IMR-90 (cell line): ENCODE measurements at regions not wholly inside any gene's neighbourhood (a gene's known extent, or its start where the extent isn't known, plus 50 kb on each side); places are given as distances from the start of the nearest gene placed in this dataset.

ENCODE experiments used
- ATAC-seq: fragments of 200-7000 bp; cut with Tn5 transposase; 2 replicates; pipeline ENCODE4 v1.9.1; 2020; ENCODE audit warnings: low read depth, mild to moderate bottlenecking, moderate library complexity
- BruUV-seq: library from RNA; stranded (reverse); fragments of 400-500 nt; replicated peaks from 2 replicates; lab custom pipeline; 2021; lab: Mats Ljungman, UMichigan
- CTCF ChIA-PET: fragments of 300-600 bp; formaldehyde crosslinking; extraction: SDS; loops from one replicate; lab custom pipeline; 2021; ENCODE audit warnings: antibody characterized with exemption; lab: Yijun Ruan, JAX
- POLR2A ChIA-PET: fragments of 300-600 bp; sonication (Branson Sonifier 250); formaldehyde crosslinking; loops from one replicate; lab custom pipeline; 2022; ENCODE audit warnings: antibody characterized with exemption; ENCODE audit not compliant: unreplicated experiment; lab: Charles Lee
- DNase-seq: peaks from one replicate; pipeline ENCODE4 v3.0.0; 2013
- H2AFZ ChIP-seq: replicated peaks from 2 replicates; pipeline ENCODE3; 2013; ENCODE audit warnings: low read length, mild to moderate bottlenecking; ENCODE audit not compliant: poor library complexity
- H2AK5ac ChIP-seq: 2 replicates; pipeline ENCODE4 v1.6.1; 2013; ENCODE audit warnings: low read depth, low read length, inconsistent platforms
- H2AK9ac ChIP-seq: replicated peaks from 2 replicates; pipeline ENCODE3; 2013; ENCODE audit warnings: mild to moderate bottlenecking, low read depth, low read length, moderate library complexity; ENCODE audit not compliant: poor library complexity
- H2BK120ac ChIP-seq: 2 replicates; pipeline ENCODE4 v1.6.1; 2013; ENCODE audit warnings: low read depth, low read length, inconsistent platforms
- H2BK15ac ChIP-seq: 3 replicates; pipeline ENCODE4 v1.6.1; 2013; ENCODE audit warnings: low read depth, low read length, inconsistent platforms
- H2BK20ac ChIP-seq: 2 replicates; pipeline ENCODE4 v1.6.1; 2013; ENCODE audit warnings: low read depth, mild to moderate bottlenecking, inconsistent platforms, low read length, moderate library complexity
- H2BK5ac ChIP-seq: 2 replicates; pipeline ENCODE4 v1.6.1; 2013; ENCODE audit warnings: mild to moderate bottlenecking, low read depth, low read length, inconsistent platforms; ENCODE audit not compliant: poor library complexity, severe bottlenecking
- H3K14ac ChIP-seq: replicated peaks from 2 replicates; pipeline ENCODE4 v1.6.1; 2013; ENCODE audit warnings: low read depth, low read length, inconsistent platforms
- H3K18ac ChIP-seq: 2 replicates; pipeline ENCODE4 v1.6.1; 2013; ENCODE audit warnings: low read depth, low read length, control low read depth
- H3K23ac ChIP-seq: 2 replicates; pipeline ENCODE4 v1.6.1; 2013; ENCODE audit warnings: low read depth, low read length, inconsistent platforms
- H3K27ac ChIP-seq: 2 replicates; pipeline ENCODE4 v1.5.1; 2013; ENCODE audit warnings: mild to moderate bottlenecking, control low read depth, low read length; ENCODE audit not compliant: insufficient read depth
- H3K27me3 ChIP-seq: 2 replicates; pipeline ENCODE4 v1.6.1; 2013; ENCODE audit warnings: low read length; ENCODE audit not compliant: control insufficient read depth, insufficient read depth
- H3K36me3 ChIP-seq: 2 replicates; pipeline ENCODE4 v1.6.1; 2013; ENCODE audit warnings: low read length, mixed read lengths; ENCODE audit not compliant: control insufficient read depth, insufficient read depth
- H3K4ac ChIP-seq: 2 replicates; pipeline ENCODE4 v1.6.1; 2013; ENCODE audit warnings: low read depth, low read length, inconsistent platforms
- H3K4me1 ChIP-seq: 2 replicates; pipeline ENCODE4 v1.6.1; 2013; ENCODE audit warnings: low read length, mixed read lengths; ENCODE audit not compliant: control insufficient read depth, insufficient read depth
- H3K4me2 ChIP-seq: 2 replicates; pipeline ENCODE4 v1.6.1; 2013; ENCODE audit warnings: low read depth, mild to moderate bottlenecking, control low read depth, low read length, moderate library complexity
- H3K4me3 ChIP-seq: 2 replicates; pipeline ENCODE4 v1.5.1; 2013; ENCODE audit warnings: low read depth, mild to moderate bottlenecking, control low read depth, low read length, moderate library complexity; ENCODE audit not compliant: insufficient read depth
- H3K56ac ChIP-seq: 2 replicates; pipeline ENCODE4 v1.6.1; 2013; ENCODE audit warnings: low read length, inconsistent platforms; ENCODE audit not compliant: insufficient read depth; ENCODE audit errors: extremely low read depth
- H3K79me1 ChIP-seq, 2 experiments: 2 replicates each; pipeline ENCODE4 v1.6.1; 2013; ENCODE audit warnings: low read length in 2 of 2, inconsistent platforms in 1 of 2, low read depth in 1 of 2
- H3K9ac ChIP-seq: 2 replicates; pipeline ENCODE4 v1.6.1; 2013; ENCODE audit warnings: low read depth, low read length, control low read depth
- H3K9me1 ChIP-seq: 2 replicates; pipeline ENCODE4 v1.6.1; 2013; ENCODE audit warnings: low read length, inconsistent platforms; ENCODE audit not compliant: insufficient read depth
- H3K9me3 ChIP-seq: 2 replicates; pipeline ENCODE4 v1.6.1; 2013; ENCODE audit warnings: low read length; ENCODE audit not compliant: control insufficient read depth, insufficient read depth
- H4K20me1 ChIP-seq: 2 replicates; pipeline ENCODE4 v1.6.1; 2013; ENCODE audit warnings: low read length, inconsistent platforms; ENCODE audit not compliant: insufficient read depth
- H4K5ac ChIP-seq: 2 replicates; pipeline ENCODE4 v1.6.1; 2013; ENCODE audit warnings: mild to moderate bottlenecking, low read depth, low read length, control low read depth
- H4K8ac ChIP-seq, 2 experiments: 2 replicates each; pipeline ENCODE4 v1.6.1; 2013; ENCODE audit warnings: low read depth in 2 of 2, low read length in 2 of 2, control low read depth in 1 of 2, inconsistent platforms in 1 of 2
- H4K91ac ChIP-seq: 2 replicates; pipeline ENCODE4 v1.6.1; 2013; ENCODE audit warnings: low read depth, low read length, inconsistent platforms; ENCODE audit not compliant: insufficient read depth
- BHLHE40 ChIP-seq: fragments of 150-350 bp; IDR thresholded peaks from 2 replicates; pipeline ENCODE4 v1.6.1; 2016; ENCODE audit warnings: mild to moderate bottlenecking, low read depth, low read length
- CHD1 ChIP-seq: IDR thresholded peaks from 2 replicates; pipeline ENCODE4 v1.6.1; 2012; ENCODE audit warnings: low read depth, low read length, improper control_type of control experiment
- CTCF ChIP-seq: conservative IDR thresholded peaks from 2 replicates; pipeline ENCODE4 v1.5.1; 2012; ENCODE audit warnings: mild to moderate bottlenecking, low read depth, low read length, improper control_type of control experiment
- ELK1 ChIP-seq: fragments of 150-350 bp; IDR thresholded peaks from 2 replicates; pipeline ENCODE4 v1.6.1; 2016; ENCODE audit warnings: low read depth, mild to moderate bottlenecking, low read length, moderate library complexity, borderline replicate concordance
- FOS ChIP-seq: fragments of 150-350 bp; IDR thresholded peaks from 2 replicates; pipeline ENCODE4 v1.6.1; 2016; ENCODE audit warnings: low read depth, low read length
- MAFK ChIP-seq: IDR thresholded peaks from 2 replicates; pipeline ENCODE4 v1.6.1; 2012; ENCODE audit warnings: low read depth, low read length, improper control_type of control experiment
- POLR2A ChIP-seq: IDR thresholded peaks from 2 replicates; pipeline ENCODE4 v1.6.1; 2012; ENCODE audit warnings: mild to moderate bottlenecking, low read depth, low read length
- RAD21 ChIP-seq: IDR thresholded peaks from 2 replicates; pipeline ENCODE4 v1.6.1; 2012; ENCODE audit warnings: low read length, improper control_type of control experiment
- SMC3 ChIP-seq: fragments of 150-350 bp; IDR thresholded peaks from 2 replicates; pipeline ENCODE4 v1.6.1; 2016; ENCODE audit warnings: low read depth, mild to moderate bottlenecking, antibody characterized with exemption, low read length, moderate library complexity
- USF2 ChIP-seq: fragments of 150-350 bp; IDR thresholded peaks from 2 replicates; pipeline ENCODE4 v1.6.1; 2017; ENCODE audit warnings: mild to moderate bottlenecking, antibody characterized with exemption, low read length, low read depth
- WGBS, 2 experiments: methylation state at CpG; one replicate each; pipeline versions ENCODE4 v1.1.5 to v1.1.7; 2013; ENCODE audit warnings: missing lambda C conversion rate in 2 of 2; ENCODE audit not compliant: insufficient read length in 1 of 2; ENCODE audit errors: extremely low coverage in 2 of 2; 5-methylcytosine and 5-hydroxymethylcytosine counted together
- dilution Hi-C: fragments of 300-500 bp; cut with HindIII; formaldehyde crosslinking; loops from one replicate; pipeline ENCODE4 v1.14.3; 2018; ENCODE audit warnings: low sequenced_read_pairs; ENCODE audit not compliant: unreplicated experiment
- in situ Hi-C: fragments of 300-500 bp; cut with MboI; formaldehyde crosslinking; loops from 3 replicates; pipeline ENCODE4 v1.14.3; 2019; ENCODE audit warnings: low sequenced_read_pairs, inconsistent platforms, mixed read lengths
- intact Hi-C: fragments of 100-400 bp; cut with micrococcal nuclease; formaldehyde crosslinking; loops from 2 replicates; pipeline ENCODE4 v1.10.0; 2022

GRCh38 chr6:79373246-79373645 is 138.8 kb upstream of the HMGN3 start:
- Histone ChIP-seq H3K36me3 (no peaks in the 10 kb centered on the region), H3K4me1 (no peaks in the 10 kb centered on the region), H2BK15ac (no peak overlapping the region), H2BK20ac (no peak overlapping the region), H3K9me1 (no peaks in the 10 kb centered on the region), H3K23ac (no peak overlapping the region), H3K56ac (no peak overlapping the region), H3K9ac (no peak overlapping the region), H2AK9ac (no peak overlapping the region), H4K8ac (no peak overlapping the region), H3K27ac (no peak overlapping the region), H2AK5ac (no peak overlapping the region), H3K14ac (no peak overlapping the region), H3K18ac (no peak overlapping the region), H3K9me3 (no peaks in the 10 kb centered on the region), H3K79me1 (no peaks in the 10 kb centered on the region), H2BK120ac (no peak overlapping the region), H2AFZ (no peak overlapping the region), H2BK5ac (no peak overlapping the region), H3K4me3 (no peak overlapping the region), H4K20me1 (no peaks in the 10 kb centered on the region), H3K27me3 (no peaks in the 10 kb centered on the region), H4K5ac (no peak overlapping the region), H3K4ac (no peak overlapping the region), H4K91ac (no peak overlapping the region), H3K4me2 (no peak overlapping the region)
- ChIA-PET POLR2A (no interaction called here), CTCF (no interaction called here)
- intact Hi-C loops (no loop called here), dilution Hi-C loops (no loop called here), in situ Hi-C loops (no loop called here)
- no TSS peak for BruUV-seq
- WGBS, 2 experiments: no CpG with 5 or more reads among the region's 3 CpGs
- TF ChIP-seq MAFK: no peak
- TF ChIP-seq FOS: no peak
- no peak for TF ChIP-seq RAD21
- TF ChIP-seq ELK1: no peak
- no peak for TF ChIP-seq CTCF
- TF ChIP-seq SMC3: no peak
- TF ChIP-seq CHD1: no peak
- no peak for TF ChIP-seq POLR2A
- no peak for TF ChIP-seq USF2
- no peak for TF ChIP-seq BHLHE40
- DNase-seq: no peak
- no peak for ATAC-seq
